PC-3 (cell line): ENCODE measurements at regions not wholly inside any gene's neighbourhood (a gene's known extent, or its start where the extent isn't known, plus 50 kb on each side); places are given as distances from the start of the nearest gene placed in this dataset.

Experiments
- CTCF ChIP-seq: fragments of 300-600 bp; sonication (generic); conservative IDR thresholded peaks from 2 replicates; pipeline ENCODE4 v1.5.1; 2017; ENCODE audit warnings: antibody characterized with exemption, low read depth, mild to moderate bottlenecking, low read length
- EZH2 ChIP-seq: fragments of 300-600 bp; sonication (generic); IDR thresholded peaks from one replicate; pipeline ENCODE4 v1.6.1; 2017; ENCODE audit warnings: antibody characterized with exemption, mild to moderate bottlenecking, low read length; ENCODE audit not compliant: unreplicated experiment
- EZH2phosphoT487 ChIP-seq: fragments of 300-600 bp; sonication (generic); IDR thresholded peaks from 2 replicates; pipeline ENCODE4 v1.6.1; 2018; ENCODE audit warnings: mild to moderate bottlenecking, antibody characterized with exemption, low read length, borderline replicate concordance

GRCh38 chr16:62391134-62391533 is 354.9 kb upstream of the CDH8 start:
- TF ChIP-seq CTCF (no peak), EZH2 (no peak), EZH2phosphoT487 (no peak)
